Left ventricle myocardium inferior (tissue), 1 donor: ENCODE measurements at regions not wholly inside any gene's neighbourhood (a gene's known extent, or its start where the extent isn't known, plus 50 kb on each side); places are given as distances from the start of the nearest gene placed in this dataset.

Experiments
- DNase-seq: peaks from one replicate; pipeline ENCODE4 v3.0.0-alpha.2; 2020
- H3K27ac ChIP-seq: fragments of 200-600 bp; replicated peaks from 2 replicates; pipeline ENCODE4 v1.8.0; 2021
- H3K27me3 ChIP-seq: fragments of 200-600 bp; 2 replicates; pipeline ENCODE4 v1.8.0; 2021; ENCODE audit warnings: low read depth
- H3K36me3 ChIP-seq: fragments of 200-600 bp; 2 replicates; pipeline ENCODE4 v1.8.0; 2021
- H3K4me1 ChIP-seq: fragments of 200-600 bp; 2 replicates; pipeline ENCODE4 v1.8.0; 2021
- H3K4me3 ChIP-seq: fragments of 200-600 bp; 2 replicates; pipeline ENCODE4 v1.8.0; 2021; ENCODE audit warnings: mild to moderate bottlenecking, moderate library complexity
- H3K9me3 ChIP-seq: fragments of 200-600 bp; replicated peaks from 2 replicates; pipeline ENCODE4 v1.8.0; 2021
- CTCF ChIP-seq: fragments of 200-600 bp; IDR thresholded peaks from 2 replicates; pipeline ENCODE4 v1.8.0; 2021; ENCODE audit warnings: antibody characterized with exemption, mild to moderate bottlenecking, borderline replicate concordance
- intact Hi-C: fragments of 100-400 bp; cut with micrococcal nuclease; formaldehyde crosslinking; loops from one replicate; pipeline ENCODE4 v1.11.0; 2022
- donor health status: DM: no; HTN: yes; CAD: no; lungs with severe emphysema.

- TF ChIP-seq CTCF: no peak
- intact Hi-C loops: no loop called here
- H3K27ac ChIP-seq: no peak overlapping the region
- H3K4me3 ChIP-seq: no peak overlapping the region
- no peaks in the 10 kb centered on the region for H3K4me1 ChIP-seq
- H3K27me3 ChIP-seq: peaks cover 57% of the 10 kb centered on the region
- no peak for DNase-seq
- H3K36me3 ChIP-seq: no peaks in the 10 kb centered on the region
- no peaks in the 10 kb centered on the region for H3K9me3 ChIP-seq
Observed at GRCh38 chr10:42732266-42732665, 50.3 kb upstream of the BMS1 start.
